Loucy (cell line): ENCODE measurements at regions not wholly inside any gene's neighbourhood (a gene's known extent, or its start where the extent isn't known, plus 50 kb on each side); places are given as distances from the start of the nearest gene placed in this dataset.

Source experiments
- CTCF ChIP-seq: fragments of 200-600 bp; sonication (generic); conservative IDR thresholded peaks from 2 replicates; pipeline ENCODE4 v1.5.1; 2014; ENCODE audit warnings: mild to moderate bottlenecking, antibody characterized with exemption, low read length
- EZH2phosphoT487 ChIP-seq: fragments of 200-600 bp; IDR thresholded peaks from 2 replicates; pipeline ENCODE4 v1.6.1; 2018; ENCODE audit warnings: antibody characterized with exemption, mild to moderate bottlenecking, moderate library complexity, borderline replicate concordance

GRCh38 chr15:85314633-85315032 is 65.8 kb upstream of the AKAP13 start:
- TF ChIP-seq CTCF (no peak), EZH2phosphoT487 (no peak)
